WTC11 (cell line): ENCODE measurements at regions not wholly inside any gene's neighbourhood (a gene's known extent, or its start where the extent isn't known, plus 50 kb on each side); places are given as distances from the start of the nearest gene placed in this dataset.

Source experiments
- CREB1 ChIP-seq: sonication (generic); formaldehyde crosslinking; IDR thresholded peaks from 2 replicates; pipeline ENCODE4 v1.8.0; 2023; ENCODE audit warnings: mild to moderate bottlenecking, missing genetic modification reagents
- ESRRA ChIP-seq: sonication (generic); formaldehyde crosslinking; IDR thresholded peaks from 2 replicates; pipeline ENCODE4 v1.8.1; 2022; ENCODE audit warnings: mild to moderate bottlenecking, missing genetic modification reagents, borderline replicate concordance
- MAX ChIP-seq: sonication (generic); formaldehyde crosslinking; IDR thresholded peaks from 2 replicates; pipeline ENCODE4 v1.8.0; 2022; ENCODE audit warnings: mild to moderate bottlenecking, missing genetic modification reagents
- SP1 ChIP-seq: sonication (generic); formaldehyde crosslinking; conservative IDR thresholded peaks from 2 replicates; pipeline ENCODE4 v1.8.1; 2022; ENCODE audit warnings: missing genetic modification reagents
- TEAD4 ChIP-seq: sonication (generic); formaldehyde crosslinking; IDR thresholded peaks from 2 replicates; pipeline ENCODE4 v1.8.0; 2022; ENCODE audit warnings: mild to moderate bottlenecking, missing genetic modification reagents
- ZNF138 ChIP-seq: sonication (generic); formaldehyde crosslinking; conservative IDR thresholded peaks from 2 replicates; pipeline ENCODE4 v1.8.1; 2022; ENCODE audit warnings: mild to moderate bottlenecking, moderate library complexity, missing genetic modification reagents
- TF ChIP-seq, protein P1 (sequence below): sonication (generic); formaldehyde crosslinking; IDR thresholded peaks from 2 replicates; pipeline ENCODE4 v1.8.0; 2022; ENCODE audit warnings: mild to moderate bottlenecking, missing genetic modification reagents
- TF ChIP-seq, protein P2 (sequence below): fragments of 200-600 bp; IDR thresholded peaks from 2 replicates; pipeline ENCODE4 v1.8.0; 2022; ENCODE audit warnings: antibody characterized with exemption
- TF ChIP-seq, protein P3 (sequence below): sonication (generic); formaldehyde crosslinking; IDR thresholded peaks from 2 replicates; pipeline ENCODE4 v1.8.1; 2023; ENCODE audit warnings: mild to moderate bottlenecking, missing genetic modification reagents, moderate library complexity

GRCh38 chr14:106216679-106217078 is 690.3 kb downstream of the TMEM121 start:
- TF ChIP-seq CREB1 (CRISPR knock-in tag): no peak
- no peak for TF ChIP-seq ZNF138 (CRISPR knock-in tag)
- TF ChIP-seq, protein P1, sequence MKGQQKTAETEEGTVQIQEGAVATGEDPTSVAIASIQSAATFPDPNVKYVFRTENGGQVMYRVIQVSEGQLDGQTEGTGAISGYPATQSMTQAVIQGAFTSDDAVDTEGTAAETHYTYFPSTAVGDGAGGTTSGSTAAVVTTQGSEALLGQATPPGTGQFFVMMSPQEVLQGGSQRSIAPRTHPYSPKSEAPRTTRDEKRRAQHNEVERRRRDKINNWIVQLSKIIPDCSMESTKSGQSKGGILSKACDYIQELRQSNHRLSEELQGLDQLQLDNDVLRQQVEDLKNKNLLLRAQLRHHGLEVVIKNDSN (CRISPR knock-in tag): no peak
- TF ChIP-seq, protein P2, sequence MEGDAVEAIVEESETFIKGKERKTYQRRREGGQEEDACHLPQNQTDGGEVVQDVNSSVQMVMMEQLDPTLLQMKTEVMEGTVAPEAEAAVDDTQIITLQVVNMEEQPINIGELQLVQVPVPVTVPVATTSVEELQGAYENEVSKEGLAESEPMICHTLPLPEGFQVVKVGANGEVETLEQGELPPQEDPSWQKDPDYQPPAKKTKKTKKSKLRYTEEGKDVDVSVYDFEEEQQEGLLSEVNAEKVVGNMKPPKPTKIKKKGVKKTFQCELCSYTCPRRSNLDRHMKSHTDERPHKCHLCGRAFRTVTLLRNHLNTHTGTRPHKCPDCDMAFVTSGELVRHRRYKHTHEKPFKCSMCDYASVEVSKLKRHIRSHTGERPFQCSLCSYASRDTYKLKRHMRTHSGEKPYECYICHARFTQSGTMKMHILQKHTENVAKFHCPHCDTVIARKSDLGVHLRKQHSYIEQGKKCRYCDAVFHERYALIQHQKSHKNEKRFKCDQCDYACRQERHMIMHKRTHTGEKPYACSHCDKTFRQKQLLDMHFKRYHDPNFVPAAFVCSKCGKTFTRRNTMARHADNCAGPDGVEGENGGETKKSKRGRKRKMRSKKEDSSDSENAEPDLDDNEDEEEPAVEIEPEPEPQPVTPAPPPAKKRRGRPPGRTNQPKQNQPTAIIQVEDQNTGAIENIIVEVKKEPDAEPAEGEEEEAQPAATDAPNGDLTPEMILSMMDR: no peak
- TF ChIP-seq TEAD4 (CRISPR knock-in tag): no peak
- TF ChIP-seq ESRRA (CRISPR knock-in tag): no peak
- no peak for TF ChIP-seq SP1 (CRISPR knock-in tag)
- TF ChIP-seq, protein P3, sequence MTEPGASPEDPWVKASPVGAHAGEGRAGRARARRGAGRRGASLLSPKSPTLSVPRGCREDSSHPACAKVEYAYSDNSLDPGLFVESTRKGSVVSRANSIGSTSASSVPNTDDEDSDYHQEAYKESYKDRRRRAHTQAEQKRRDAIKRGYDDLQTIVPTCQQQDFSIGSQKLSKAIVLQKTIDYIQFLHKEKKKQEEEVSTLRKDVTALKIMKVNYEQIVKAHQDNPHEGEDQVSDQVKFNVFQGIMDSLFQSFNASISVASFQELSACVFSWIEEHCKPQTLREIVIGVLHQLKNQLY: no peak
- no peak for TF ChIP-seq MAX
